GM21381 (cell line): ENCODE measurements at regions not wholly inside any gene's neighbourhood (a gene's known extent, or its start where the extent isn't known, plus 50 kb on each side); places are given as distances from the start of the nearest gene placed in this dataset.

Source experiments
- ATAC-seq: cut with Tn5 transposase; IDR thresholded peaks from one replicate; pipeline ENCODE4 v1.9.1; 2021; ENCODE audit warnings: mild to moderate bottlenecking, moderate library complexity; ENCODE audit not compliant: unreplicated experiment

DNA sequence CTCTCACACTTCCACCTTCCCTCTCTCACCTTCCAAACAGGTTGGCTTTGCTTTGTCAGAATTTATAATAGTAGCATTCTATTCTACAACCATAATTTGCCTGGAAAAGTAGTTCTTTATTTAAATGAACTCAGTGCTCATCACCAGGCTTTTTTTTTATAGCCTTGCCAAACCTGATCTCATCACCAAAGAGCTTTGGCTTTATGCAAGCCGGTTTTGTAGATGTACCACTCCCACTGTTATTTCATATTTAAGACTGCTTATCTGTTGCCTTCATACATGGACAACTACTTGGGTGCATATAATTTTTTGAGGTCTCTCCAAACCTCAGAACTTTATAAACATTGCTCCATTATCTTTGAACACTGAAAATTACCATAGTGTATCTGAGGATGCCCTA is 246.1 kb upstream of the PPP2R3A start:
- ATAC-seq, result no peak

DNA sequence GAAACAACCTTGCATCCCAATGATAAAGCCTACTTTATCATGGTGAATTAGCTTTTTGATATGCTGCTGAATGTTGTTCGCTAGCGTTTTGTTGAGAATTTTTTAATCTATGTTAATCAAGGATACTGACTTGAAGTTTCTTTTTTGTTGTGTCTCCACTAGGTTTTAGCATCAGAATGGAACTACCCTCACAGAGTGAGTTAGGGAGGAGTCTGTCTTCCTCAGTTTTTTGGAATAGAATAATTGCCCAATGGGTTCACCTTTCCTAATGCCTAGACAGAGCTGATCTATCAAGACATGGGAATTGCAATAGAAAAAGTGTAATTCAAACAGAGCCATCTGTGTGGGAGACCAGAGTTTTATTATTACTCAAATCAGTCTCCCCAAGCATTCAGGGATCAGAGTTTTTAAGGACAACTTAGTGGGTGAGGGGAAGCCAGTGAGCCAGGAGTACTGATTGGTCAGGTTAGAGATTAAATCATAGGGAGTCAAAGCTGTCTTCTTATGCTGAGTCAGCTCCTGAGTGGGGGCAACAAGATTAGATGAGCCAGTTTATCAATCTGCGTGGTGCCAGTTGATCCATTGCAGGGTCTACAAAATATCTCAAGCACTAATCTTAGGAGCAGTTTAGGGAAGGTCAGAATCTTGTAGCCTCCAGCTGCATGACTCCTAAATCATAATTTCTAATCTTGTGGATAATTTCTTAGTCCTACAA is 237.4 kb upstream of the PPP2R3A start:
- no peak for ATAC-seq

DNA sequence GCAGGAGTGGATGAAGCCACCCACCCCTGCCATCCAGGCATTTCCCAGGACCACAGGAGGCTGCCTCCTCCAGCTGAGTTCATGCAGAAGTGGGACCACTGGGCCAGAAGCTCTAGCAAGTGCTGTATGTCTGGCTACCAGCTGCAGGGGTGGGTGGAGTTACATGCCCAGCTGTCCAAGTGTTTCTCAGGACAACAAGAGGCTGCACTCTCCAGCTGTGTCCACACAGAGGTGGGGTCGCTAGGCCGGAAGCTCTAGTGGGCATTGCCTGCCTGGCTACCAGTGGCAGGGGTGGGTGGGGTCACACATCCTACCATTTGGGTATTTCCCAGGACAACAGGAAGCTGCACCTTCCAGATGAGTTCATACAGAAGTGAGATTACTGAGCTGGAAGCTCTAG is 234.0 kb upstream of the PPP2R3A start:
- no peak for ATAC-seq

DNA sequence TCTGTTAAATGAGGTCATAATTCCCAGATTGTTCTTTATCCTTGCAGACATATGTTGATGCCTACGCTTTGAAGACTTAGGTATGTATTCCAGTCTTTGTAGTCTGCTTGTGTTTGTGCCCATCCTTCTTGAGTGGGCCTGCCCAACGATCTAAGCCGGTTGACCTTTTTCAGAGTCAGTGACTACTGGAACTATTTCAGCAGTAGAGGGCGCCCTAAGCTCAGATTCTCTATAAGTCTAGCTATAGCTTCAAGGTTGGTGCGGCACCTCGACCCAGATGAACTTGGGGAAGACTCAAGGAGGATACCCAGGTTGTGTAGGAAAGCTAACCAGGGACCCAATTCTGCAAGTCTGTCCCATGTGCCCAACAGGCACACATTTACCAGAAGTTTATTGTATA is 228.8 kb upstream of the PPP2R3A start:
- no peak for ATAC-seq

DNA sequence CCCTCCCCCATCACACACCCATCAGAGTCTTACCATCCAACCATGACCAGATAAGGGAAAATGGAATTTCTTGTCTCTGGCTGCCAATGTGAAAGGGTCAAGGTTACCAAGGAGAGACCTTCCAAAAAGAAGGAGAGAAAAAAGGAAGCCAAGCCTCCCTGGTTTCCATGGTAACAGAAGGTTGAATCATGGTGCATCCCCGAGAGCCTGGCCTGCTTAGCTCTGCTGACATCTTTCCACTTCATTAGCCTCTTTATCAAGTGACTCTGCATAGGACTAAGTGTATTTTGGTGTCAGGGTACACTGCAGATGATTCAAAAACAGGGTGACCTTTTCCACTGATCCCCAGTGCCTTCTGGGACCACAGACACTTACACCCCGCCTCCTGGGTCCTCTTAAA is 225.7 kb upstream of the PPP2R3A start:
- no peak for ATAC-seq

DNA sequence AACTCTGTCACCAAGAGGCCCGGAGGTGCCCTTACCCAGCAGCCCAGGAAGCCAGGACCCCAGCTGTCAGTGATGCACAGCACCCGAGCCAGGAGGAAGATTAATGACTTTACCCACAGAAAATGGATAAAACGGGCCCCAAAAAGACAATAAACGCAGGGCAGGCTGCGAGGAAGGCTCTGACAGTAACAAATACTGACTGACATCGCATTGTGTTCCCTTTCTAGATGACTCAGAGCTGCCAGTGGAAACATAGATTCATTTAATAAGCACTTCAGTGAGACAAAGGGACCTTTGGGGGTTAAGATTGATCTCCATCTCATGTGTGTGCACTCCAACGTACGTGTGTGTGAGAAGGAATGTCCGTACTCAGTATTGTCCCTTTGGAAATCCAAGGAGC is 225.3 kb upstream of the PPP2R3A start:
- ATAC-seq, result no peak

DNA sequence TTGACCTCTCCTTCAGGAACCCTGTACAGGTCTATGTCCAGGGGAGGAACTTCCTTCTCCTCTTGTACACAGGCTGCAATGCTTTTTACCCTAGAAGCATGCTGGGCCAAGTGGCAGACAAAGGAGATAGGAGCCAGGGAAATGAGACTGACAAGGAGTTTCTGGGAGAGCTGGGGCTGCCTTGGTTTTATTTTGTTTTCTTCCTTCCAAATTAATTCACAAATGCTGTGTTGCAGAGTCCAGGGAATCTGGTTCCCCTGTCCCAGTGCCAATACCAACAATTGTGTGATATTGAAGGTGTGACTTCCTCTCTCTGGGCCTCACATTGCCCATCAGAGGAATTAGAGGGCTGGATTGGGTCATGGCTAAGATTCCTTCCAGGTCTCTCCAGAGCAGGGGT is 224.8 kb upstream of the PPP2R3A start:
- ATAC-seq, result no peak

DNA sequence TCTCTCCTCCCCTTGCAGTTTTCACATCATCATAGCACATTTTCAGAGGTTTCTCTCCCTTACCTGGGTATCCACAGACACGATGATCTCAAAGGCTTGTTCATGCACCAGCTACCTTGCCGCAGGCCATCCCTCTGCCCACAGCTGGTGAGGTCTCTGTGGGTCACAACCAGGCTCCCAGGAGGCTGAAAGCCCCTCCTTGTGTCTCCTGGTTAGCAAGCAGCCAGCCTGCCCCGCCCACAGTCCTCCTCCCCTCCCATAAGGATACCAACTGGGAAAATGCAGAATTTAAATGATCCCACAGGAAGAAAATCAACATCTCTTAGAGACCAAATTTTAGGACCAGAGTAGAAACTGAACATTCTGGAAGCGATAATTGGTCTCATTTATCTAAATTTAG is 213.5 kb upstream of the PPP2R3A start:
- ATAC-seq, result no peak

DNA sequence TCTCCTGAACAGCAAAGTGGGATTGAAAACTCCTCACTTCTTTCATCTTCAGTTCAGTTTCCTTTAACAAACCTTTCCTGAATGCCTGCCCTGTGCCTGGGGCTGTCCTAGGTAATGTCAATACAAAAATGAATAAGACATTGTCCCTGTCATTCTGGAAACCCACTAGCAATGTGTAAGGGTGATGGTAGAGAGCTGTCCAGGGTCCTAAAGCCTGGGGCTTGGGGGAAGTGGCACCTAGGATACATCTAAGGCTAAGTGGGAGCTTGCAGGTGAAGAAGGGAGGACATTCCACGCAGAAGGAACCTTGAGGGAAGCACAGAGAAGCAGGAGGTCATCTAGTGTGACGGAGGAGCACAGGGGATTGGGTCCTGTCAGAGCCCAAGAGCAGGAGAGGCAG is 212.7 kb upstream of the PPP2R3A start:
- no peak for ATAC-seq

DNA sequence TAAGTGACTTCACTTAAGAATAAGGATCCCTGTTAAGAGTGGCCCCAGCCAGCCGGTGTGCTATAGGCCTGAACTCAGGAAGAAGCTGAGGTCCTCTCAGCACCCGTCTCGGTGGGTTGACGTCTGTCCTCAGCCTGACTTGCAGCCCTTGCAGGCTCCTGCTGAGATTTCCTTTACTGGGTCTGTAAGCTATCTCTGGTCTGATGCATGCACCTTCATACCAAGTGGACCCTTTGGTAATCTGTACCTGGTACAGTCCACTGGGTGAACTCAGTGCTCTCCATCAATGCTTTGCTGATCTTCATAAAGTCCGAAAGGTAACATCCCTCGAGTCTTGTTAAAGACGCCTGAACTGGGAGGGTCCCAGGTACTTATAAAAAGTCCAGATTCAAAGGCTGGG is 212.0 kb upstream of the PPP2R3A start:
- ATAC-seq, result no peak

DNA sequence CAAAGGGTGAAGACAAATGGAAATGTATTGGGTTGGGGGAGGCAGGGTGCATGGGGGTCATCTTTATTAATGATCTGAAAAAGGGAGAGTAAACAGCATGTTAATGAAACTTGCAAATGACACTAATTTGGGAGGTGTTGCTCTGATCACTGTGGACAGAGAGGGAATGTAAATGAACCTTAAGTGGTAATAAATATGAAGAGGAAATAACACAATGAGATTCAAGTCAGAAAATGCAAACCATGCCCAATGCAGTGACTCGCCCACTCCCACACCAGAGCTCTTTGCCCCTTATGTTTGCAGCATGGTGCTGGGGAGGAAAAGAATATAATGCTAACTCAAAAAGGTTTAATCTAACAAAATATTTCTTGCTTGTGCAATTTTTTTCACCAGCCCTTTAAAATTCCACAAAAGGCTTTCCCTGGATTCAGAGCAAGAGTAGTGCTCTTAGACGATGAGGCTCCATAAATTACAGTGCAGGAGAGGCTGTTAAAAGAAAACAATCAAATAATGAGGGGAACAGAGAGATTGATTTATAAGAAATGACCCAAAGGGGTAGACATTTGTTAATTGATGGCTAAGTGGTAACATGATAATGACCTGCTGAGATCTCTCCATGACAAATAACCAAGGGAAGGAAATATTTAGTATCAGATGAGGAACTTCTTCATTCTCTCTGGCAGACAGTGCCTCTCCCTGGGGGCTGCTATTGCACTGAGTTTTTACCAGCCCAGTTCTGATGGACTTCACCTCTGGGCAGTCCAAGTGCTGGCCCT is 210.0 kb upstream of the PPP2R3A start:
- ATAC-seq, result no peak

DNA sequence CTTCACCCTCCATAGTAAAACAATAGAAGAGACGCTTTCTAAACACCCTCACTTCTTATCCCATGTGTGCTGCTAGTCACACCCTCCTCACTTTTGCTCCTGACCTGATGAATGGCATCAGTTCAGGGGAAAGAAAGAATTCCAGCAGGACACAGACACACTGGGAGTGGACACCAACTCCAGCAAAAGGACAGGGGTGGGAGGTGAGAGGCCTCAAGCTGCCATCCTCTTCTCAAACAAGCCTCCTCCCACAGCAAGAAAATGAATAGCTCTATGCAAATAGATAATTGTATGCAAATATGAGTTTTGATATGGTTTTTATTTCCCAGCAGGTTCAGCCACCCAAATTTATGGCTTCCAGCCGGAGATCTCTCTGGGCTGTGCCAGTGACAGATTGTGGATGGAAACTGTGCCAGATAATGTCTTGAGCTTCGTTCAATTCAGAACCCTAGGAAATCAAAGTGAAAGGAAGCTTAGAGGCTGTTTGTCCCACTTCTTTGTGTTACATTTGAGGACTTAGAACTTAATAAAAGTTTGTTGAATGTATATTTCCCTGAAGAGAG is 209.3 kb upstream of the PPP2R3A start:
- ATAC-seq, result no peak

DNA sequence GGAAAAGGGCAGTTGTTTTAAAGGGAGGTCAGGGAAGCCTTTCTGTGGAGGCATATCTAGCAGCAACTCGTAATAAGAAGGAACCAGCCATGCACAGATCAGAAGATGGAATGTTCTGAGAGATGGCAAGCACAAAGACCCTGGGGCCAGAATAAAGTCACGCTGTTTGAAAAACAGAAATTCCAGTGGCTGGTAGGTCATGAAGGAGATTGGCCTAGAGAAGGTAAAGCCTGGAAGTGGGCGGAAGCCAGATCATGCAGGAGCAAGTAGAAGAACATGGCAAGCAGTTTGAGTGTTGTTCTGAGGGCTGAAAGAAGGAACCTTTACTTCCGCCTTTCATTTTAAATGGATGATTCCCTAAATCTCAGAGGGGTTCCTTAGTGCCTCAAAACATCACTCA is 208.1 kb upstream of the PPP2R3A start:
- ATAC-seq, result no peak

DNA sequence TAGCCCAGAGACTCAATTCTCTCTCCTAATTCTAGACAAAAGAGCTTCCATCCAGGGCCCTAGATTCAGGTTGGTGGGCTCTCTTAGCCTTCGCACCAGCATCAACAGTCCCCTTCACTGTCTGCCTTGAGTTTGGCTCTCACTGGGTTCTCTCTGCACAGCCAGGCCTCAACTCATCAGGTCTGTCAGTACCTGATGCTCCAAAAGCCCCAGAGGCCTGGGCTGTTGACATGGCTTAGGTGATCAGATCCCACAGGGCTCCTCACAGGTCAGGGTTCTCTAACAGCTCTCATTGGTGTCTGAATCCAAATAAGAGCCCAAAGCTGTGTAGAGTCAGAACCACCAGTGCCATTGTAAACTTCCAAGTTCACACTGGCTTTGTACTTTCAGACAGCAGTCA is 206.6 kb upstream of the PPP2R3A start:
- no peak for ATAC-seq

DNA sequence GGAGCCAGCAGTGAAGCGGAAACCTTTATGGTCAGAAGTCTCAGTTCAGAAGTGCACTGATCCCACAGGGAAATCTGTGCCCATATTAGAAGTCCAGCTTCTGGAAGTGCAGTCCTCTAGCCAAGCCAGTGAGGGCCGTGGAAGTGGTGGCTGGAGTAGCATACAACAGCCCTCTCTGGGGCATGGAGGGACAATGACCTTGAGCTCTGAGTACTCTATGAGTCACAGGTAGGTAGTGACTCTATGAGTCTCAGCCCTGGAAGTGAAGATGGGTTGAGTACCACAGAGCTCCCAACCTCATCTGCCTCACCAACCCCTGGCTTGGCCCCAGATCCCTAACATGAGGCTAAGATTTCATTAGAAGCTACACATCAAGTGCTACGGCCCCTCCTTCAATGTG is 205.9 kb upstream of the PPP2R3A start:
- no peak for ATAC-seq

DNA sequence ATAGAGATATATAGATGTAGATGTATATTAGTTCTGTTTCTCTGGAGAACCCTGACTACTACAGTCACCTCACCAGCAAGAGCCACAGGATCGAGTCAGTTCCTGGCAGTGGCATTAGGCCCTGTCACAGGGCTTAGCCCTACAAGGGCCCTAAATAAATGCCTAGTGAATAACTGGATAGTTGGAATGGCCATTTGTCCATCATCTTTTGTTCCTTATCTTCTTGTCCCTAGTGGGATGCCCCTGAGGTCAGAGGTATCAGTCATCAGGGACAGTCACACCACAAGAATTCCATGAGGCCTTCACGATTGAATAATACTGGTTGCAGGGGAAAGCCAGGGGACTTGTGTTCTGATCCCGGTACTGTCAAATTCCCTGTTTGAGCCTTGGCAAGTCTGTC is 204.9 kb upstream of the PPP2R3A start:
- ATAC-seq, result no peak

DNA sequence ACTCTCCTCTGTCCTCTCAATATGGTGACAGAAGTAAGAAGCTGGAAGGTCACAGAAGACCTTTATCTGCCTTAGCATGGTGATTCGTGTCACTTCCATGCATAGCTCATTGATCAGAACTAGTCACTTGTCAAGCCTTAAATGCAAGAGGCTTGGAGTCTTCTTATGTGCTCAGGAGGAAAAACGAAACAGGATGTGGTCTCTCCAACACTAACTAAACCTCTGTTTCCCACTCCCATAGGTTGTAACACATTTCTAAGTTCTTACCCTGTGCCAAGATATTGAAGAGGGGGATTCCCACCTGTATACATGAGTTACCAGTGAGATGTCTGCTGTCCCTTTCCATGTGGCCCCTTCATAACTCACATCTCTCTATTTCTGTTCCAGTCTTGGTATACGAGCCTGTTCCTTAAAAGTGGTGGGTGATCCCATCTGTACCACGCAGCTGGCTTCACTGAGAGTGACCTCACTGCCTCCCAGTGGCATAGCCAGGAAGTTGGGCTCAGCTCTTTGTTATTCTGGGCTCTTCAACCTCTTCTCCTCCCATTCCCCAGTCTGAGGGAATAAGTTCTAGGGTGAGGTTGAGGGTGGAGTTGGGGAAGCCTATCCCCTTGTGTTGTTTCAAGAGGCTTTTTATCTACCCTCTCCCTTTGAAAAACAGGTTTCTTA is 203.2 kb upstream of the PPP2R3A start:
- no peak for ATAC-seq

DNA sequence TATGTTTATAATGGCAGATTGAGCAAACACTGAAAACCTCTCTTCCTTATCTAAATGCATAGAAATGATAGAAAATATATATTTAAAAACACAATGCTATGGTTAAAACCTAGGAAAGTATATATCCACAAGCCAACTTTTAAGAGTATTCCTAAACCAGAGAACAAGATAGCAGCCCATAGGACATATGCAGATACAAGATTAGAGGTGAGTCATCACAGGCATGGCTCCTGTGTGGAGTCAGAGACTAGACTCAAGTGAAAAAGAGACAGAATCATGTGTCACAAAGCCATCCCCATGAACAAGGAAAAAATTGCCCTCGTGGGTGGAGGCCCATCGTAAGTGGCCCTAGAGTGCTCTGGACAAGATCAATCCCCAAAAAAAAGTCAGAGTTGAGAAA is 199.4 kb upstream of the PPP2R3A start:
- no peak for ATAC-seq

DNA sequence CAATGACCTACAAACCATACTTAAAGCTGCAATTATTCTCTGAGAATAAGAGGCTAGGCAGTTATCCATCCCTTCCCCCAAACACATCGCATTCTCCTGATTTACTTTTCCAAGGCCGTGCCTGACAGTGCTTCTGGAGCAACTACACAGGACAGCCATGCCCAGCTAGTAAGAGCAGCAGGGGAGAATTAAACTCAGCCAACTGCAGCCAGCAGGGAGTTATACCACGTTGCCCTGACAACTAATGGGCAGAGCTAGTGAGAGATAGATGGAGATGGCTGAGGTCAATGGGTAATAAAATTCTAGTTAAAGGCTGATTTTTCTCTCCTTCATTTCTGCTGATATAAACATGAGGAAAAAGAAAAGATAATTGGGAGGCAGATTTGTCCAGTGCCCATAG is 193.8 kb upstream of the PPP2R3A start:
- no peak for ATAC-seq

DNA sequence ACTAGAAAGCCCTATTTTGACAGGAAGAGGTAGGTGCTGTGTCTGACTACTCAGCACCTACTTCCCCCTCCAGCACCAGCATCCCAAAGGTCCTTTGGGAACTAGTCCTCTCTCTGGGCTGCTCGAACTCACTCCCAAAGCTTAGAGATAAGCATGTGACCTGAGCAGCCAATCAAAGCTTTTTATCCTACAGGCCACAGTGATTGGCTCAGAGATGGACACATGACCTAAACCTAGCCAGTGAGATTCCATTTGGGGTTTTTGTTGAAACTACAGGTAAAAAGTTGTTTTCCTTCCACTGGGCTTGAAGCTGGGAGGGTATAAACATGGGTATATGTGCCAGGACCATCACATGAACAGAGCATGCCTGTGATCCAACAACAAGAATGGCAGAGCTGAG is 186.5 kb upstream of the PPP2R3A start:
- no peak for ATAC-seq

DNA sequence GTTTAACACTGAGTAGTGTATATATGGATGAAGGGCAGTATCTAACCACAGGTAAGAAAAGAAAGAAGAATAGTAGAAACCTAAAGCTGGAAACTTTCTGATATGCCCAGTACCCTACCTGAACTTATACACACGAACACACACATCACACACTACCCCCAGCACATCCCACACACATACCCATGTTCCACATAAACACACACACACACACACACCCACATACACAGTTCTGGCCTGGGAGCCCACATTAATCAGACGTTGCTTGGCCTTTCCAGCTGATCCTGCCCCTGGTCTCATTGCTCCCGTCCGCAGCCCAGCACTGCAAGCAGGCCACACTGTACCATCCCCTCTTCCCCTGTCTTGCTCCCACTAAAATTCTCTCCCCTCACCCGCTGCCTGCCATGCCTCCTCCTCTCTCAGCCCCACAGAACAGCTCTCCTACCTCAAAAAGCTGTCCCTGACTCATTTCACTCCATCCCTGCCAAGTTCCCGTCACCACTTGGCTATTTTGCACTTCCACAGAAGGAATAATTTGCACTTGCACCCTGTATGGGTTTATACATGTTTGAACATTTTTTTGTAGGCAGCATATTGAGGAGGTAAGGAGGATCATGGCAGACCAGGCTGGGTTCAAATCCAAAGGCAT is 185.8 kb upstream of the PPP2R3A start:
- no peak for ATAC-seq
